HepG2 (cell line): ENCODE measurements at regions not wholly inside any gene's neighbourhood (a gene's known extent, or its start where the extent isn't known, plus 50 kb on each side); places are given as distances from the start of the nearest gene placed in this dataset.

Experiments
- ATAC-seq: fragments of 200-7000 bp; cut with Tn5 transposase; 3 replicates; pipeline ENCODE4 v1.9.1; 2020; ENCODE audit warnings: mild to moderate bottlenecking, moderate library complexity
- BruUV-seq: library from RNA; stranded (reverse); fragments of 400-500 nt; replicated peaks from 2 replicates; lab custom pipeline; 2021; lab: Mats Ljungman, UMichigan
- CTCF ChIA-PET: fragments of 300-600 bp; formaldehyde crosslinking; extraction: SDS; loops from one replicate; lab custom pipeline; 2021; ENCODE audit warnings: low total read pairs, inconsistent platforms, low intra/inter-chr PET ratio; lab: Yijun Ruan, JAX
- POLR2A ChIA-PET: fragments of 350-600 bp; sonication (Branson Sonifier 250); formaldehyde crosslinking; loops from one replicate; lab custom pipeline; 2020; ENCODE audit warnings: antibody characterized with exemption, inconsistent platforms; lab: Yijun Ruan, JAX
- DNase-seq: peaks from one replicate; pipeline ENCODE4 v3.0.0-alpha.2; 2015; ENCODE audit warnings: low spot score
- FAIRE-seq: peaks from 3 replicates; lab custom pipeline; 2011; peaks lifted over from hg19 to GRCh38; lab: Jason Lieb, UNC
- H2AFZ ChIP-seq: one replicate; pipeline ENCODE4 v1.6.1; 2011; ENCODE audit warnings: low read length, inconsistent platforms
- H3K27ac ChIP-seq: fragments of 300-600 bp; 3 replicates; pipeline ENCODE4 v1.8.0; 2011; ENCODE audit warnings: mixed run types, mild to moderate bottlenecking, mixed read lengths, low read length, inconsistent platforms; ENCODE audit not compliant: insufficient read depth; ENCODE audit errors: extremely low read length
- H3K27me3 ChIP-seq, 2 experiments: fragments of 200-600 bp in 1 of 2; 2 replicates in 1 of 2; 3 replicates in 1 of 2; pipeline versions ENCODE4 v1.6.0 to v1.8.0; 2011; ENCODE audit warnings: low read length in 2 of 2, mild to moderate bottlenecking in 2 of 2, moderate library complexity in 2 of 2, inconsistent platforms in 1 of 2; ENCODE audit not compliant: insufficient read depth in 2 of 2, control insufficient read depth in 1 of 2
- H3K36me3 ChIP-seq, 2 experiments: fragments of 200-600 bp in 1 of 2; replicated peaks in 1 of 2; 2 replicates in 1 of 2; 3 replicates in 1 of 2; pipeline versions ENCODE4 v1.5.1 to v1.8.0; 2011; ENCODE audit warnings: low read length in 2 of 2, inconsistent platforms in 1 of 2; ENCODE audit not compliant: insufficient read depth in 2 of 2, control insufficient read depth in 1 of 2
- H3K4me1 ChIP-seq: 2 replicates; pipeline ENCODE4 v1.5.1; 2012; ENCODE audit warnings: low read length, inconsistent platforms; ENCODE audit not compliant: insufficient read depth
- H3K4me2 ChIP-seq: 2 replicates; pipeline ENCODE4 v1.6.0; 2011; ENCODE audit warnings: low read depth, low read length, inconsistent platforms
- H3K4me3 ChIP-seq, 3 experiments: fragments of 200-600 bp in 1 of 3; sonication (generic), shearing (Covaris generic) in 1 of 3; replicated peaks in 1 of 3; 2 replicates each; pipeline ENCODE4 v1.5.1; 2011 to 2016; ENCODE audit warnings: low read length in 3 of 3, inconsistent platforms in 2 of 3, low read depth in 2 of 3, mild to moderate bottlenecking in 2 of 3, control low read depth in 1 of 3, mixed read lengths in 1 of 3; ENCODE audit not compliant: insufficient read depth in 1 of 3
- H3K79me2 ChIP-seq: one replicate; pipeline ENCODE4 v1.6.1; 2011; ENCODE audit warnings: low read length, inconsistent platforms; ENCODE audit not compliant: insufficient read depth
- H3K9ac ChIP-seq: 2 replicates; pipeline ENCODE4 v1.6.0; 2011; ENCODE audit warnings: mild to moderate bottlenecking, low read depth, low read length, inconsistent platforms; ENCODE audit not compliant: insufficient read depth
- H3K9me3 ChIP-seq: 2 replicates; pipeline ENCODE4 v1.5.1; 2012; ENCODE audit warnings: mild to moderate bottlenecking, low read length
- H4K20me1 ChIP-seq: 2 replicates; pipeline ENCODE4 v1.6.0; 2011; ENCODE audit warnings: inconsistent platforms, mild to moderate bottlenecking, low read length, moderate library complexity; ENCODE audit not compliant: insufficient read depth
- CAMTA2 ChIP-seq: sonication (generic); formaldehyde crosslinking; IDR thresholded peaks from 2 replicates; pipeline ENCODE4 v1.4.0; 2020; ENCODE audit warnings: mild to moderate bottlenecking, missing genetic modification reagents, borderline replicate concordance
- DR1 ChIP-seq: sonication (generic); formaldehyde crosslinking; IDR thresholded peaks from 2 replicates; pipeline ENCODE4 v1.8.0; 2021; ENCODE audit warnings: mild to moderate bottlenecking, missing genetic modification reagents, inconsistent platforms
- EZH2 ChIP-seq: conservative IDR thresholded peaks from 2 replicates; pipeline ENCODE4 v1.6.1; 2012; ENCODE audit warnings: mild to moderate bottlenecking, low read depth, low read length, moderate library complexity
- HOXA5 ChIP-seq: sonication (generic); formaldehyde crosslinking; IDR thresholded peaks from 2 replicates; pipeline ENCODE4 v1.4.0; 2020; ENCODE audit warnings: missing genetic modification reagents
- NPAS2 ChIP-seq: sonication (generic); formaldehyde crosslinking; IDR thresholded peaks from 2 replicates; pipeline ENCODE4 v1.8.0; 2022; ENCODE audit warnings: mild to moderate bottlenecking, missing genetic modification reagents, borderline replicate concordance
- NR2F6 ChIP-seq, 2 experiments: IDR thresholded peaks; 2 replicates each; pipeline ENCODE4 v1.6.1; 2016; ENCODE audit warnings: antibody characterized with exemption in 1 of 2, mild to moderate bottlenecking in 1 of 2
- POGZ ChIP-seq: sonication (generic); formaldehyde crosslinking; IDR thresholded peaks from 2 replicates; pipeline ENCODE4 v1.4.0; 2020; ENCODE audit warnings: mild to moderate bottlenecking, missing genetic modification reagents
- SMYD3 ChIP-seq: sonication (generic); formaldehyde crosslinking; IDR thresholded peaks from 2 replicates; pipeline ENCODE4 v1.8.1; 2023; ENCODE audit warnings: mild to moderate bottlenecking, missing genetic modification reagents
- TSC22D2 ChIP-seq: sonication (generic); formaldehyde crosslinking; IDR thresholded peaks from 2 replicates; pipeline ENCODE4 v1.5.1; 2020; ENCODE audit warnings: missing genetic modification reagents, mild to moderate bottlenecking, borderline replicate concordance
- ZFP36 ChIP-seq: fragments of 150-350 bp; IDR thresholded peaks from 2 replicates; pipeline ENCODE4 v1.6.1; 2018; ENCODE audit warnings: borderline replicate concordance, low read length, low read depth; ENCODE audit not compliant: partially characterized antibody
- ZNF160 ChIP-seq: sonication (generic); formaldehyde crosslinking; IDR thresholded peaks from 2 replicates; pipeline ENCODE4 v1.8.0; 2022; ENCODE audit warnings: mild to moderate bottlenecking, inconsistent platforms, missing genetic modification reagents
- ZNF30 ChIP-seq: sonication (generic); formaldehyde crosslinking; IDR thresholded peaks from 2 replicates; pipeline ENCODE4 v1.5.0; 2020; ENCODE audit warnings: mild to moderate bottlenecking, missing genetic modification reagents
- ZNF432 ChIP-seq: sonication (generic); formaldehyde crosslinking; IDR thresholded peaks from 2 replicates; pipeline ENCODE4 v1.5.0; 2020; ENCODE audit warnings: missing genetic modification reagents, mild to moderate bottlenecking, borderline replicate concordance
- WGBS: methylation state at CpG from one replicate; pipeline ENCODE4 v1.1.6; 2017; ENCODE audit warnings: low lambda C conversion rate; 5-methylcytosine and 5-hydroxymethylcytosine counted together
- in situ Hi-C: cut with HindIII; loops from 2 replicates; pipeline ENCODE4 v1.10.0; 2017; ENCODE audit warnings: low pct_unique_long_range_greater_than_20kb; ENCODE audit not compliant: extremely low pct_ligation_motif_present
- intact Hi-C: fragments of 100-400 bp; cut with micrococcal nuclease; formaldehyde crosslinking; loops from one replicate; pipeline ENCODE4 v1.10.0; 2022; ENCODE audit not compliant: unreplicated experiment
- TF ChIP-seq, protein P1 (sequence below): IDR thresholded peaks from 2 replicates; pipeline ENCODE4 v1.6.1; 2018; ENCODE audit warnings: missing genetic modification reagents, mild to moderate bottlenecking, missing compliant biosample characterization
- TF ChIP-seq, protein P2 (sequence below): sonication (generic); formaldehyde crosslinking; IDR thresholded peaks from 2 replicates; pipeline ENCODE4 v1.5.0; 2020; ENCODE audit warnings: mild to moderate bottlenecking, missing genetic modification reagents
- TF ChIP-seq, protein P3 (sequence below): sonication (generic); formaldehyde crosslinking; IDR thresholded peaks from 2 replicates; pipeline ENCODE4 v1.8.1; 2023; ENCODE audit warnings: mild to moderate bottlenecking, inconsistent platforms, moderate library complexity, missing genetic modification reagents, borderline replicate concordance
- TF ChIP-seq, protein P4 (sequence below): sonication (generic); formaldehyde crosslinking; IDR thresholded peaks from 2 replicates; pipeline ENCODE4 v1.8.0; 2022; ENCODE audit warnings: mild to moderate bottlenecking, missing genetic modification reagents, borderline replicate concordance

DNA sequence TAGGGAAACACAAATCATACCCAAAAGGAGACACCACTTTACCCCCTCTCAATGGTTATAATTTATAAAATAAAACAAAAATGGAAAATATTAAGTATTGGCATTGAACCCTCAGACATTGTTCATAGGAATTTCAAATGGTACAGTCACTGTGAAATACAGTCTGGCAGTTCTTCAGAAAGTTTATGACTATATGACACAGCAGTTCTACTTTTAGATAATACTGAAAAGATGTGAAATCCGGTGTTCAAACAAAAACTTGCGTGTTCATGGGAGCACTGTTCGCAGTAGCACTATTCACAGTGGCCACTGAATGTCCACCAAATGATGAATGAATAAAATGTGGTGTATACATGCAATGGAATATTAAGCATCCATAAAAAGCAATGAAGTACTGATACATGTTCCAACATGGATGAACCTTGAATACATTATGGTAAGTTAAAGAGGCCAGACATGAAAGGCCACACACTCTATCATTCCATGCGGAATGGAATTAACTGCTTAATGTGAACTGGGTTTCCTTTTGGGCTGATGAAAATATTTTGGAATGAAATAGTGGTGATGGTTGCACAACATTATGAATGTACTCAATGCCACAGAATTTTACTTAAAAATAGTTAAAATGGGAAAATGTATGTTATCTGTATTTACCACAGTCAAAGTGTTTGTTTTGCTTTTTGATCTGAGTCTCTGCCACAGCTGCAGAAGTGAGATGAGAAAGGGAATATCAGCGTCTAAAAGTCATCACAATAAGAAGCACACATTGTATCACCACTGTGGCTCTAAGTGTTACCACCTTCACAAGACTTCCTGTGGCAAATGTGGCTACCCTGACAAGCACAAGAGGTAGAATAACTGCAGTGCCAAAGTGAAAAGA lies 864.6 kb downstream of the SUCLG1 start:
- TF ChIP-seq NR2F6 (IDR thresholded peaks at IDR 0.05) (no peak), NR2F6 (CRISPR knock-in tag; IDR thresholded peaks at IDR 0.05) (no peak), HOXA5 (CRISPR knock-in tag) (no peak), POGZ (CRISPR knock-in tag) (no peak), TSC22D2 (no peak), DR1 (CRISPR knock-in tag) (no peak), ZNF160 (CRISPR knock-in tag) (no peak), SMYD3 (no peak), ZFP36 (no peak), CAMTA2 (no peak), NPAS2 (CRISPR knock-in tag) (no peak), EZH2 (no peak), ZNF432 (CRISPR knock-in tag) (no peak), ZNF30 (no peak)
- TF ChIP-seq, protein P1, sequence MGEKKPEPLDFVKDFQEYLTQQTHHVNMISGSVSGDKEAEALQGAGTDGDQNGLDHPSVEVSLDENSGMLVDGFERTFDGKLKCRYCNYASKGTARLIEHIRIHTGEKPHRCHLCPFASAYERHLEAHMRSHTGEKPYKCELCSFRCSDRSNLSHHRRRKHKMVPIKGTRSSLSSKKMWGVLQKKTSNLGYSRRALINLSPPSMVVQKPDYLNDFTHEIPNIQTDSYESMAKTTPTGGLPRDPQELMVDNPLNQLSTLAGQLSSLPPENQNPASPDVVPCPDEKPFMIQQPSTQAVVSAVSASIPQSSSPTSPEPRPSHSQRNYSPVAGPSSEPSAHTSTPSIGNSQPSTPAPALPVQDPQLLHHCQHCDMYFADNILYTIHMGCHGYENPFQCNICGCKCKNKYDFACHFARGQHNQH (CRISPR knock-in tag), result no peak
- TF ChIP-seq, protein P2, sequence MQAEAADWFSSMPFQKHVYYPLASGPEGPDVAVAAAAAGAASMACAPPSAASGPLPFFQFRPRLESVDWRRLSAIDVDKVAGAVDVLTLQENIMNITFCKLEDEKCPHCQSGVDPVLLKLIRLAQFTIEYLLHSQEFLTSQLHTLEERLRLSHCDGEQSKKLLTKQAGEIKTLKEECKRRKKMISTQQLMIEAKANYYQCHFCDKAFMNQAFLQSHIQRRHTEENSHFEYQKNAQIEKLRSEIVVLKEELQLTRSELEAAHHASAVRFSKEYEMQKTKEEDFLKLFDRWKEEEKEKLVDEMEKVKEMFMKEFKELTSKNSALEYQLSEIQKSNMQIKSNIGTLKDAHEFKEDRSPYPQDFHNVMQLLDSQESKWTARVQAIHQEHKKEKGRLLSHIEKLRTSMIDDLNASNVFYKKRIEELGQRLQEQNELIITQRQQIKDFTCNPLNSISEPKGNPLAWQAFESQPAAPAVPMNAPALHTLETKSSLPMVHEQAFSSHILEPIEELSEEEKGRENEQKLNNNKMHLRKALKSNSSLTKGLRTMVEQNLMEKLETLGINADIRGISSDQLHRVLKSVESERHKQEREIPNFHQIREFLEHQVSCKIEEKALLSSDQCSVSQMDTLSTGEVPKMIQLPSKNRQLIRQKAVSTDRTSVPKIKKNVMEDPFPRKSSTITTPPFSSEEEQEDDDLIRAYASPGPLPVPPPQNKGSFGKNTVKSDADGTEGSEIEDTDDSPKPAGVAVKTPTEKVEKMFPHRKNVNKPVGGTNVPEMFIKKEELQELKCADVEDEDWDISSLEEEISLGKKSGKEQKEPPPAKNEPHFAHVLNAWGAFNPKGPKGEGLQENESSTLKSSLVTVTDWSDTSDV (CRISPR knock-in tag), result no peak
- TF ChIP-seq, protein P3, sequence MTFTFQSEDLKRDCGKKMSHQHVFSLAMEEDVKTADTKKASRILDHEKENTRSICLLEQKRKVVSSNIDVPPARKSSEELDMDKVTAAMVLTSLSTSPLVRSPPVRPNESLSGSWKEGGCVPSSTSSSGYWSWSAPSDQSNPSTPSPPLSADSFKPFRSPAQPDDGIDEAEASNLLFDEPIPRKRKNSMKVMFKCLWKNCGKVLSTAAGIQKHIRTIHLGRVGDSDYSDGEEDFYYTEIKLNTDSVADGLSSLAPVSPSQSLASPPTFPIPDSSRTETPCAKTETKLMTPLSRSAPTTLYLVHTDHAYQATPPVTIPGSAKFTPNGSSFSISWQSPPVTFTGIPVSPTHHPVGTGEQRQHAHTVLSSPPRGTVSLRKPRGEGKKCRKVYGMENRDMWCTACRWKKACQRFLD, result no peak
- TF ChIP-seq, protein P4, sequence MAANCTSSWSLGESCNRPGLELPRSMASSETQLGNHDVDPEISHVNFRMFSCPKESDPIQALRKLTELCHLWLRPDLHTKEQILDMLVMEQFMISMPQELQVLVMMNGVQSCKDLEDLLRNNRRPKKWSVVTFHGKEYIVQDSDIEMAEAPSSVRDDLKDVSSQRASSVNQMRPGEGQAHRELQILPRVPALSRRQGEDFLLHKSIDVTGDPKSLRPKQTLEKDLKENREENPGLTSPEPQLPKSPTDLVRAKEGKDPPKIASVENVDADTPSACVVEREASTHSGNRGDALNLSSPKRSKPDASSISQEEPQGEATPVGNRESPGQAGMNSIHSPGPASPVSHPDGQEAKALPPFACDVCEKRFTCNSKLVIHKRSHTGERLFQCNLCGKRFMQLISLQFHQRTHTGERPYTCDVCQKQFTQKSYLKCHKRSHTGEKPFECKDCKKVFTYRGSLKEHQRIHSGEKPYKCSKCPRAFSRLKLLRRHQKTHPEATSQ (CRISPR knock-in tag), result no peak
- intact Hi-C loops (no loop called here), in situ Hi-C loops (no loop called here)
- no peak overlapping the region for H3K4me3 ChIP-seq
- H3K27me3 ChIP-seq, result no peaks in the 10 kb centered on the region
- no peaks in the 10 kb centered on the region for H3K79me2 ChIP-seq
- no peaks in the 10 kb centered on the region for H3K36me3 ChIP-seq
- H2AFZ ChIP-seq, result no peak overlapping the region
- 12% methylated on average over 5 of the region's 5 CpGs for WGBS
- POLR2A ChIA-PET, result no interaction called here
- FAIRE-seq (no peak), ATAC-seq (no peak), DNase-seq (no peak)
- peaks cover 69% of the 10 kb centered on the region for H3K9me3 ChIP-seq
- H3K4me1 ChIP-seq, result no peaks in the 10 kb centered on the region
- H4K20me1 ChIP-seq, result no peaks in the 10 kb centered on the region
- CTCF ChIA-PET, result no interaction called here
- BruUV-seq, result no TSS peak
- no peak overlapping the region for H3K27ac ChIP-seq
- H3K9ac ChIP-seq, result no peak overlapping the region
- no peak overlapping the region for H3K4me2 ChIP-seq
